ENCODE measurements at regions not wholly inside any gene's neighbourhood (a gene's known extent, or its start where the extent isn't known, plus 50 kb on each side); places are given as distances from the start of the nearest gene placed in this dataset.

- TF ChIP-seq CTCF (conservative IDR thresholded peaks at IDR 0.05) (no peak), EZH2 (IDR thresholded peaks at IDR 0.05; ENCODE audit: low read depth) (no peak)
These were observed 91.3 kb downstream of the VEGFA start for GRCh38 chr6:43861212-43861894.

Measured in PC-9 (cell line).